ENCODE measurements at regions not wholly inside any gene's neighbourhood (a gene's known extent, or its start where the extent isn't known, plus 50 kb on each side); places are given as distances from the start of the nearest gene placed in this dataset.

GRCh38 chr20:24147961-24148360 is 159.4 kb upstream of the GGTLC1 start:
- BruUV-seq (replicated peaks): no TSS peak
- intact Hi-C loops (cut with micrococcal nuclease; ENCODE audit: unreplicated experiment): loop anchor here (5.0 kb wide), 1 partner anchor 49 kb away; no protein-coding TSS in a partner anchor
- ChIA-PET CTCF (no interaction called here), POLR2A (no interaction called here)
- no peak for ATAC-seq
- no peak for DNase-seq (ENCODE audit: low read depth, low spot score)
- H3K36me3 ChIP-seq (ENCODE audit: control insufficient read depth, insufficient read depth, low read length): no peaks in the 10 kb centered on the region
- H3K27me3 ChIP-seq (ENCODE audit: control insufficient read depth, insufficient read depth, low read length): no peaks in the 10 kb centered on the region
- no peak overlapping the region for H3K4me3 ChIP-seq (ENCODE audit: low read depth in 2 of 2, low read length in 2 of 2)
- no peak for TF ChIP-seq POLR2AphosphoS5 (IDR thresholded peaks at IDR 0.05; ENCODE audit: low read depth, low read length)
- TF ChIP-seq TCF7L2 (IDR thresholded peaks at IDR 0.05; ENCODE audit: low read depth, low read length): no peak
- TF ChIP-seq SIN3A (IDR thresholded peaks at IDR 0.05; ENCODE audit: borderline replicate concordance, insufficient read depth, low read depth, low read length): no peak
- TF ChIP-seq REST (IDR thresholded peaks at IDR 0.05; ENCODE audit: insufficient read depth in 1 of 2, low read depth in 2 of 2, low read length in 1 of 2): no peak
- TF ChIP-seq CTCF (IDR thresholded peaks at IDR 0.05): no peak
- H3K27ac ChIP-seq (ENCODE audit: low read length): no peak overlapping the region
- in situ Hi-C loops (cut with HindIII; ENCODE audit: low pct_unique_long_range_greater_than_20kb, low sequenced_read_pairs): no loop called here
- no peaks in the 10 kb centered on the region for H3K4me1 ChIP-seq (ENCODE audit: control insufficient read depth, insufficient read depth, low read length)
- no peaks in the 10 kb centered on the region for H3K9me3 ChIP-seq (ENCODE audit: control insufficient read depth, insufficient read depth, low read depth, low read length)

- Histone ChIP-seq H3K36me3 (ENCODE audit: control insufficient read depth, insufficient read depth, low read length) (no peaks in the 10 kb centered on the region), H3K9me3 (ENCODE audit: control insufficient read depth, insufficient read depth, low read depth, low read length) (no peaks in the 10 kb centered on the region), H3K27me3 (ENCODE audit: control insufficient read depth, insufficient read depth, low read length) (no peaks in the 10 kb centered on the region), H3K27ac (ENCODE audit: low read length) (no peak overlapping the region), H3K4me3 (ENCODE audit: low read depth in 2 of 2, low read length in 2 of 2) (no peak overlapping the region), H3K4me1 (ENCODE audit: control insufficient read depth, insufficient read depth, low read length) (no peaks in the 10 kb centered on the region)
- intact Hi-C loops (cut with micrococcal nuclease; ENCODE audit: unreplicated experiment) (loop anchor here (5.0 kb wide), 1 partner anchor 50 kb away; no protein-coding TSS in a partner anchor), in situ Hi-C loops (cut with HindIII; ENCODE audit: low pct_unique_long_range_greater_than_20kb, low sequenced_read_pairs) (no loop called here)
- TF ChIP-seq REST (IDR thresholded peaks at IDR 0.05; ENCODE audit: insufficient read depth in 1 of 2, low read depth in 2 of 2, low read length in 1 of 2) (no peak), SIN3A (IDR thresholded peaks at IDR 0.05; ENCODE audit: borderline replicate concordance, insufficient read depth, low read depth, low read length) (no peak), TCF7L2 (IDR thresholded peaks at IDR 0.05; ENCODE audit: low read depth, low read length) (no peak), CTCF (IDR thresholded peaks at IDR 0.05) (no peak), POLR2AphosphoS5 (IDR thresholded peaks at IDR 0.05; ENCODE audit: low read depth, low read length) (no peak)
- ChIA-PET CTCF (no interaction called here), POLR2A (no interaction called here)
- DNase-seq (ENCODE audit: low read depth, low spot score): no peak
- ATAC-seq: no peak
- no TSS peak for BruUV-seq (replicated peaks)
Observed at GRCh38 chr20:24147479-24147878, 158.9 kb upstream of the GGTLC1 start.
